NCI-H345 (cell line): ENCODE measurements at regions not wholly inside any gene's neighbourhood (a gene's known extent, or its start where the extent isn't known, plus 50 kb on each side); places are given as distances from the start of the nearest gene placed in this dataset.

Experiments used
- DNase-seq: peaks from one replicate; lab custom pipeline; 2025; lab: John Stamatoyannopoulos, UW

DNA sequence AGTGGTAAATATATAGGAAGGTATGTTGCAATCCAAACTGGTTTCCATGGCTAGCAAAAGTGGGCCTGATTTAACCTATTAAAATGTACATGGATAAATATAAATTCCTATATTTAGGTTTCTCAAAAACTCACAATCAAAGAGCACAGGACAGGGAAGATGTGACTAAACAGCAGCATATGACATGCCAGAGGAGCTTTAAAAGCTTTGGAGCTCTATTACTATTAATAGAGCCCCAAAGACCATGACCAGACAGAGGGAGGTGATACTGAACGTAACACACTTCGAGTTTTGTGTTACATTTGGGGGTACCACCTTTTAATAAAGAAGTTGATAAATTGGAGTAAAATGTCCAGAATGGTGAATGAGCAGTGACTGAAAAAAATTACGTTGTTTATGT is 179.5 kb upstream of the SLC14A2 start:
- DNase-seq: no peak

DNA sequence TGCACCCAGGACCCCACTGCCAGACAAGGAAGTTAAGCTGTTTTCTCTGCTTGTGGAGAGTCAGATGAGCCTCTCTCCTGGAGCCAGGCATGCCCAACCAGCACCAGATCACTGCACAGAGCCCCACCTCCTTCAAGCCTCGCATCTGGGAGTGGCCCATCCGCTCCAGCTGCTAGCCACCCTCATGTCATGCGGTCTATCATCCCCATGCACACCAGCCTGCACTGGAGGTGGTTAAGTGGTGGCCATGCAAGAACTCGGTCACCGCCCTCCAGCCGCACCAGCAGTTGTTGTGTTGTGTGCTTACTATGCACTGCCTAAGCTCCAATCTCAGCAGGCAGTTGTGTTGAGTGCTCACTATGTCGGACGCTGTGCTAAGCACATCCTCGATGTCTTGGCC is 177.9 kb upstream of the SLC14A2 start:
- no peak for DNase-seq

DNA sequence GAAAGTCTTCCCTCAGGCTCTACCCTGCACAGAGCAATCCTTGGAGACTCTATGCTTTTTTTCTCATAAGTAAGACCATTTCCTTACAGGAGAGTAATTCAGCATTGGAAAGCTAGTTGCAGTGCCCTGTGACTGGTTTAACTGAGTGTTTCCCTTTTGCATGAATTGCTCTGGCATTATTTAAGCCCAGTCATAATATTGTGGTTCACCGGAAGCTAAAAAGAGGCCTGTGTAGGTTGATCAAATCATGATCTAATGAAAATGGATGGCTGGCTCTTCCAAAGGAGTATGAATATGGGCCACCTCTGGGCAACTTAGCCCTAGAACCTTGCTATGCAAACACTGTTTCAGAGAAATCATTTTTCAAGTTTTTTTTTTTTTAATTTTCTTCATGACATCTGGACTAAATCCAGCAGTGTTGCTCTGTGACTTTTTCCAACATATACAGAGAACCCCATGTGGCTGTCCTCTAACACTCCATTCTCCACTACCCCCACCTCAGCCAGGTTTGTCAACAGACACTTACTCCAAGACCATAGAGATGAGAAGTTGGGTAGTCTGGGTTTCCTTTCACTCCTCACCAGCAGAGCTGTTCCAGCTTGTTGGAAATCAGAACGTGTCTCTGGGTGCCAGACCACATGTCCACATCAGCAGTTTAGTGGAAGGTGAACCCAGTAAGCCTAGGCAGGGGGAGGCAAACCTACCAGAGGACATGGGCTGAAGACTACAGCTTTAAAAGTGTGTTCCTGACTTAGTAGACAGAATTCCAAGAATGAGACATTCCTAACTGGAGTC is 175.2 kb upstream of the SLC14A2 start:
- DNase-seq: no peak

GRCh38 chr18:45441110-45441847 is 174.0 kb upstream of the SLC14A2 start:
- no peak for DNase-seq

GRCh38 chr18:45444040-45444439 is 171.2 kb upstream of the SLC14A2 start:
- no peak for DNase-seq

- DNase-seq: no peak
Observed at GRCh38 chr18:45447355-45448265, 167.7 kb upstream of the SLC14A2 start.

DNA sequence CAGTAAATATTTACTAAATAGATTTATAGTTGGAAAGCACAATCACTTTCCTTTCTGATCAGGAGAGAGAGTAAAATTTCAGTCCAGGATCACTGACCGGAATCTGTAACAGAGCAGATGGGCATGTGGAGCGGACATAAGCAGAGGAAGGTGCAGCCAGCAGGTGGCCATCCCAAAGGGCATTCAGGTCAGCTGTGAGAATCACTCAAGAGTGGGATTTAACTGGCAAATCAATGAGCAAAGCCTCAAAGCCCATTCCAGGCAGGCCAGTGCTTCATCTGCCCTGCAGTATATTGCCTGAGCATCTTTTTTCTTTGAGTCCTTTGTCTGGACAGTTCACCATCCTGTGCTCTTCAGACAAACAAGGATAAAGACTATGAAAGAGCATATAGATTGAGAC is 166.4 kb upstream of the SLC14A2 start:
- DNase-seq: no peak

DNA sequence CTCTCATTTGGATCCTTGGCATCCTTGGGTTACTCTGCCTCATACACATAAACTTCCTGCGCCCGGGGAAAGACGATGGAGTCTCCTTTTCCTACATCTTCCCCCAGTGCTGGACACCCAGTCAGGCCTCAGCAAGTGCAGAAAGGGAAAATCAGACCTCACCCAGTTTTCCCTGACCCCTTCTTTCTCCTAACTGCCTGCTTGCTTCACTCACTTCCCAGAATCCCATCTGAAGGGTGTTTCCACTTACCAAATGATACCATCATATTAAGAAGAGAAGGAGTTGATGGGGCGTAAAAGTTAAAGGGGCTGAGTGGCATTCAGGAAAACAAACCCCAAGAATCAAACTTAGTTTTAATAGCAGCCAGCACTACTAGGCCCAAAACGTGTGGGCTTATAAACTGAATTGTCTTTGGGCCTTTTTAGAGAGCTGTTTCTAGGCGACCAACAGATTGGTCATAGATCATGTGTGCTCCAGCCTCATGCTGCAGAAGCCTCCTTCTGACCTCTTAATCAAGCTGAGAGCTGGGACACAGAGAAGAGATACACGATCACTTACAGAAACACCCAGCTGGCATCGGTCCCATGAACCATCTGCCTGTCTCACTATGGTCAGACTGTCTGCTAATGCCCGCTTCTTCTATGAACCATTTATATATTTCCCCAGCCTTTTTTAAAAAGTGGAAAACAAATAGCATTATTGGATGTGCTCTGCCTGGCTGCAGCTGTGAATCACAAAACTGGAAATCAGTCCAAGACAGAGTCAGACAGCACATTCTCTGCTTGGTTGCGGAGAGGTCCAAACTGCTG is 165.7 kb upstream of the SLC14A2 start:
- peak; percentile 61 for DNase-seq

DNA sequence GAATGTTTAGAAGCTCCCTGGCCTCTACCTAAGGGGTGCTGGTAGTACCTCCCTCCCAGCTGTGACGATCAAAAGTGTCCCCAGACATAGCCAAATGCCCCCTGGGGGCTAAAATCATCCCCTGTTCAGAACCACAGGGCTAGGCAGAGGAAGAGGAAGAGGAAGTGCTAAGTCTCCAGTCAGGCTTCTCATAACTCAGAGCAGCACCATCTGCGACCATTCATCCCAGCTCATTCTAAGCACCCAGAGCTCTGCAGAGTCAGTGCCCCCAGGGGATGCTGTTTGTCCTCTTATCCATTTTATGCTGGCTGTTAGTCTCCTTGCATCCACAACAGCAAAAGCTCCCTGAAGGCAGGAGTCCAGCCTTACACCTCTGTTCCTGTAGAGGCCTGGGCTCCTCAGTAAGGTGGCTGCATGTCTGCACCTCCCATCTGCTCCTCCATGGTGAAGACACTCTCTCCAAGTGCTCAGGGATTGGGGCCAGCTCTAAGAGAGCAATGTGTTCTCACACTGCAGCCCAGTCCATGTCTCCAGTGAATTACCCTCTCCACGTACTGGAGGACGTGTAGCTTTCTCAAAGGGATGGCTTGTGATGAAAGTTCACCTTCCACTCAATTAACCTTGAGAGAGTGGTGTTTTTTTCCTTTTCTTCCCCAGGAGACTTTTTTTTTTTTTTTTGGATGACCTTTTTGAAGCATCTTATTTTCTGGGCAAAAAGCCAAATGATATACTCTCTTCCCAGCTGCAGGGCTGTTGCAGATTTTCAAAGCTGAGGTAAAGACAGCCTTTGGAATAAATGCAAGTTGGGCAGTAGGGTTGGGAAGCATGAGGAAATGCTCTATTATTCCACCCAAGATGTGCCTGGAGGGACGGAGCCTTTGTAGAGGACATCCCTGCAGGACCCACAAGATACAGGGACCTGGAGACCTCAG is 158.9 kb upstream of the SLC14A2 start:
- DNase-seq: peak; percentile 66

- DNase-seq: peak; percentile 11
Observed at GRCh38 chr18:45458033-45458432, 157.2 kb upstream of the SLC14A2 start.

DNA sequence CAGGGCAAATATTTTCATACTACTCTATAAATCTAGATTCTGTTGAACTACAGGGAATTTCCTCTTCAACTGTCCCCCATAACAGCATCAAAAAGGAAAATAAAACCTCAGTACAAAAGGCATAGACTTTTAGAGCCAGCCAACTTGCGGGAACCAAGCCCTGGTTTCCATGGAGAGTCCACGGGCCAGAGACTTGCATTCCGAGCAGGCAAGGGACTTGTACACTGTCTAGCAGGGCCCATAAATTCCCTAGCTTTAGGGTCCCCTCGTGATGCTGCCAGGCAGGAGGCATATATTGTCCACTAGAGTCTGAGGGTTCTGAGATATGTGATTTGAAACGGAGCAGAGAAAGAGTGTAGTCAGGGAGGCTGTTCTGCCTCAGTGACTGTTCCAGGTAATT is 153.1 kb upstream of the SLC14A2 start:
- no peak for DNase-seq

GRCh38 chr18:45463451-45463850 is 151.8 kb upstream of the SLC14A2 start:
- no peak for DNase-seq

DNA sequence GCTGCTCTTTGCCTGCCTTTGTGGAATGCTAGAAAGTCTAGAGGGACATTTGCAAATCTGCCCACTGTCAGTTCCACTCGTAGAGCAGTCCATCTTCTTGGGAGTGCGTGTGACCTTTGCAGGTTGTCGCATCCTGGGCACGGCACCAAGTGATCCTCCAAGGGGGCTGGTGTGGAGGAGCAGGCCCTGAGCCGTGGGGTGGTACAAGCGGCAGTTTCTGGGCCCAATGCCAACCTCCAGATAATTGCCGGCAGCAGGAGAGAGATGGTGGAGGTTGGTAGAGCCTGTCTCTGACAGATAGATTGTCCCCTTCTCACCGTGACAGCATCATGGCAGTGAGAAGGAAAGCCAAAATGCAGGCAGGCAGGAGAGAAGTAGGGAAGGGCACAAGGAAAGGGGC is 150.7 kb upstream of the SLC14A2 start:
- peak; percentile 88 for DNase-seq

- DNase-seq: no peak
Observed at GRCh38 chr18:45467293-45467692, 148.0 kb upstream of the SLC14A2 start.

- DNase-seq: no peak
Observed at GRCh38 chr18:45467945-45468344, 147.3 kb upstream of the SLC14A2 start.

GRCh38 chr18:45478889-45479288 is 136.4 kb upstream of the SLC14A2 start:
- DNase-seq: no peak

- no peak for DNase-seq
Observed at GRCh38 chr18:45480219-45481015, 134.9 kb upstream of the SLC14A2 start.

GRCh38 chr18:45481821-45482220 is 133.5 kb upstream of the SLC14A2 start:
- no peak for DNase-seq

- no peak for DNase-seq
Observed at GRCh38 chr18:45482286-45482685, 133.0 kb upstream of the SLC14A2 start.

- DNase-seq: no peak
Observed at GRCh38 chr18:45487581-45487980, 127.7 kb upstream of the SLC14A2 start.
